GM19099 (cell line): ENCODE measurements at regions not wholly inside any gene's neighbourhood (a gene's known extent, or its start where the extent isn't known, plus 50 kb on each side); places are given as distances from the start of the nearest gene placed in this dataset.

Source experiments
- POLR2A ChIP-seq: IDR thresholded peaks from 3 replicates; pipeline ENCODE4 v1.6.1; 2011; ENCODE audit warnings: low read depth; ENCODE audit not compliant: insufficient read length; ENCODE audit errors: extremely low read depth

DNA sequence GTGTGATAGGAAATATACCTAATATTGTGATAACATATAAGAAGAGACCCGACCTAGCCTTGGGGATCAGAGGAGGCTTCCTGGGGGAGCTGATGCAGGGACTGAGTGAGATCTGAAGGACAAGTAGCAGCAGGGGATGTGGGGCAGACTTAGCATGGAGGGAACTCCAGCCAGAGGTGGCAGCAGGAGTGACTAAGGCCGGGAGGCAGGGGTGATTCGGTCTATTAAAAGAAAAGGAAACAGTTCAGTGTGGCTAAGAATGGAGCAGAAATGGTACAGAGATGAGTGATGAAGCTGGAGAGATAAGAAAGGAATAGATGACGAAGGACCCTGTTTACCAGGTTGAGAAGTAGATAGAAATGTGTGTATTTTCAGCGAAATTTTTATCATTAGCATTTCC, 408.8 kb downstream of the ENC1 start:
- TF ChIP-seq POLR2A: no peak

DNA sequence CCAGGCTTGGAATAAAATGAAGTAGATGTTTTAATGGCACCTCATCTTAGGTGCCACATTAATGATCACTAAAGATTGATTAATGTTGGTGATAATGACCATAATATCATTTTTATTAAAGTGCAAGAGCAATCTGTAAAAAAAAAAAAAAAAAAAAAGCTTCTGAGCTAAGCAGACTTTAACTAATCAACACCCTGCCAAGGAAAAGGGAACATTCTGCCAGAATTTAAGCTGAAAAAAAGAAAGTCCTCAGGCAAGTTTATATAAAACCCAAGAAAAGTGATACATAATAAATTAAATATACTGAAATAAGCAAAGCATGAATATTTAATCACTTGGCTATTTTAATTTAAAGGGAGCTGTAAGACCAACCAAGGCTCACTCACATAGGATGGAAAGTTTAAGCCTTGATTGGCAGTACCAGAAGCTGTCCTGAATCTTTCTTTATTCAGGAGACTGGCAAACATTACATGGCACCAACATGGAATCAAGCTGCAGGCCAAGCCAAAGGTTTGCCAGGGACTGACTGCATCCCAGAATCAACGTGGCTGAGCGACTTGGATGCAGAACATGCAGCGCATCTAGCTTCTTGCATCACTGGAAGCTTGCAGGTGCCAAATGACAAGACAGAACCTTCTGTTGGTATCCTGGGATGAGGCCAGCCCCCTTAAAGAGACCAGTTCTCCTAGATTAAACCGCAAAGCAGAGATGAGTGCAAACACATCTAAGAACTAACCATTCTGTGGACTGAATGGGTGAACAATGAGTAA, 413.6 kb downstream of the ENC1 start:
- TF ChIP-seq POLR2A: no peak

DNA sequence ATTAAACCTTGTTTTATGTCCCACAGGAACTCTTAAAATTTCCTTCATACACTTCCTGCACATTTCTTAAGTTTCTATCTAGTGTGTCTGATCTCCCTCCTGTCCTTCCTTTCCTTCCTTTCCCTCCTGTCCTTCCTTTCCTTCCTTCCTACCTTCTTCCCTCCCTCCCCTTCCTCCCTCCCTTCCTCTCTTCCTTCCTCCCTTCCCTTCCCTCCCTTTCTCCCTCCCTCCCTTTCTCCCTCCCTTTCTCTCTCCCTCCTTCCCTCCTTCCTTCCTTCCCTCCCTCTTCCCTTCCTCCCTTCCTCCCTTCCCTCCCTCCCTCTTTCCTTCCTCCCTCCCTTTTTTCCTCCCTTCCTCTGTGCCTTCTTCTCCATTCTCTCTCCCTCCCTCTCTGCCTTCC, 414.9 kb downstream of the ENC1 start:
- no peak for TF ChIP-seq POLR2A

DNA sequence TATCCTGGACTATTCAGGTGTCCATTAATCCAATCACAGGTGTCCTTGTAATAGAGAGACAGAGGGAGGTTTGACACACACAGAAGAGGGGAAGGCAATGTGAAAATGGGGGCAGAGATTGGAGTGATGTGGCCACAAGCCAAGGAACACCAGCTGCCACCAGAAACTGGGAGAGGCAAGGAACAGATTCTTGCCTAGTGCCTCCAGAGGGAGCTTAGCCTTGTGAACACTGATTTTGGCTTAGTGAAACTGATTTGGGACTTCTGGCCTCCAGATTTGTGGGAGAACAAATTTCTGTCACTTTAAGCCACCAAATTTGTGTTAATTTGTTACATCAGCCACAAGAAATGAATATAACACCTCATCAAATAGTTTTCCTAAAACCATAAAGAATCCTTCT, 416.2 kb downstream of the ENC1 start:
- no peak for TF ChIP-seq POLR2A

DNA sequence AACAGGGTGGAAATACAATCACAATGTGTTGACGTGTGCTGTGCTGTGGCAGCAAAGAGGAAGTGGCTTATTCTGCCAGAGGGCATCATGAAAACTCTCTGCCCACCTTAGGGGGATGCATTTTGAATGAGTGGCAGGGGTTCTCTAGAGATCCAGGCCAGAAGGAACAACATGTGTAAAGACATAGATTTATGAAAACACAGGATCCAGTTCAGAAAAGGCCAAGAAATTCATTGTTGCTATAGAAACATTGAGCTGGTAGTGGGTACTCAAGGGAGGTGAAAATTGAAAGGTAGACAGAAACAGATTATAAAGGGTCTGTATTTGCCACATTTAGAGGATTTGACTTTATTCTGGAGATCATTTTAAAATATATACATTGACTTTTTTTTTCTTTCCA, 417.7 kb downstream of the ENC1 start:
- no peak for TF ChIP-seq POLR2A

DNA sequence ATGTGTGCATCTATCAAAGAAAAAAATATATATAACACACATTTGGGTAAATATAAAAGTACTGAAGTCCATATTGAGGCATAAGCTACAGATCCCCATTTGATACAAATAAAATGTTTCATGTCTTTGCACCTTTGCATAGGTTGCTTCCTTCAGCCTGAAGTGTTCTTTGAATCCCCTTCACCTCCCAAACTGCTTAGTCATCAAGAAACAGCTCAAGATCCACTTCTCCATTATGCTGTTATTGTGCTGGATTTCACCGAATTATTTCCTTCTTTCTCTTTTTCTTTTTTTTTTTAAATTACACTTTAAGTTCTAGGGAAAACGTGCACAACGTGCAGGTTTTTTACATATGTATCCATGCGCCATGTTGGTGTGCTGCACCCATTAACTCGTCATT, 419.1 kb downstream of the ENC1 start:
- no peak for TF ChIP-seq POLR2A

DNA sequence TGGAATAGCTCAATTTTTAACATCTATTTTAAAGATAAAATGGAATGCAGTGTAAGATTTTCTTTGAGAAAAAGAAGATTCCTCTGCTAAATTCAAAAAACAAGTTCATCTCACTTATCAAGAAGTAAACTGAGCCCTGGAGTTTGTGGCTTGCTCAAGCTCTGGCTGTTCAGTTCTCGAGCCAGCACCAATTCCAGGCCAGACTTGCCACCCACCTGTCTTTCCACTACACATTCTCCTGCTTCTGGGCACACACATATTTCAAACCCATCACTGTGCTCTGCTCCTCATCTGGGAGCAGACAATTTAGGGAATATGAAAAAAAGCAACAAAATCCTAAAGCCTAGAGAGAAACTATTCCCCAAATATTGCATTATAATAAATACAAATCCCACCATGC, 424.5 kb downstream of the ENC1 start:
- no peak for TF ChIP-seq POLR2A

DNA sequence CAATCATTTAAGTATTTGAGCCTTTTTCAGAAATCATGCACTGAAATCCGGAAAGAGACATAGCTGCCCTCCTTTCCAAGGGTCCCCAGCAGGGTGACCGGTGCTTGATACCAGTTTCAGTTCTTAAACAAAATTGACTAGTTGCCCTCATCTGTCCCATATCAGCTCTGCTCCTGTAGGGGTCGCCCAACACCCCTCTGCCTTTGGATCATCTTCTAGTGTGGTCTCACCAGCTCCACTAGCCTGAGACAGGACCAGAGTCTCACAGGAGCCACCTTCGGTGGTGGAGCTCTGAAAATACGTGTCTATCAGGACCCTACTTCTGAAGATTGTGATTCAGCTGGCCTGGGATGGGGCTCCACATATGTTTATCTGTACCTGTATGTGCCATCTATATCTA, 428.2 kb downstream of the ENC1 start:
- no peak for TF ChIP-seq POLR2A

DNA sequence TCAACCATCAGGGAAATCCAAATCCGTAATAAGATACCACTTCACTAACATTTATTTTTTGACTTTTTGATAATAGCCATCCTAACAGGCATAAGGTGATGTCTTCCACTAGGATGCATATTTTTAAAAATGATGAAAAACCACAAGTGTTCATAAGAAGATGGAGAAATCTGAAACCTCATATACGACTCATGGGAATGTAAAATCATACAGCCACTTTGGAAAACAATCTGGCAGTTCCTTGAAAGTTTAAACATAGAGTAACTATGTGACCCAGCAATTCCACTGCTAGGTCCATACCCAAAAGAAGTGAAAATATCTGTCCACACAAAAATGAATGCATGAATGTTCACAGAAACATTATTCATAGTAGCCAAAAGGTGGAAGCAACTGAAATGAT, 431.0 kb downstream of the ENC1 start:
- TF ChIP-seq POLR2A: no peak

DNA sequence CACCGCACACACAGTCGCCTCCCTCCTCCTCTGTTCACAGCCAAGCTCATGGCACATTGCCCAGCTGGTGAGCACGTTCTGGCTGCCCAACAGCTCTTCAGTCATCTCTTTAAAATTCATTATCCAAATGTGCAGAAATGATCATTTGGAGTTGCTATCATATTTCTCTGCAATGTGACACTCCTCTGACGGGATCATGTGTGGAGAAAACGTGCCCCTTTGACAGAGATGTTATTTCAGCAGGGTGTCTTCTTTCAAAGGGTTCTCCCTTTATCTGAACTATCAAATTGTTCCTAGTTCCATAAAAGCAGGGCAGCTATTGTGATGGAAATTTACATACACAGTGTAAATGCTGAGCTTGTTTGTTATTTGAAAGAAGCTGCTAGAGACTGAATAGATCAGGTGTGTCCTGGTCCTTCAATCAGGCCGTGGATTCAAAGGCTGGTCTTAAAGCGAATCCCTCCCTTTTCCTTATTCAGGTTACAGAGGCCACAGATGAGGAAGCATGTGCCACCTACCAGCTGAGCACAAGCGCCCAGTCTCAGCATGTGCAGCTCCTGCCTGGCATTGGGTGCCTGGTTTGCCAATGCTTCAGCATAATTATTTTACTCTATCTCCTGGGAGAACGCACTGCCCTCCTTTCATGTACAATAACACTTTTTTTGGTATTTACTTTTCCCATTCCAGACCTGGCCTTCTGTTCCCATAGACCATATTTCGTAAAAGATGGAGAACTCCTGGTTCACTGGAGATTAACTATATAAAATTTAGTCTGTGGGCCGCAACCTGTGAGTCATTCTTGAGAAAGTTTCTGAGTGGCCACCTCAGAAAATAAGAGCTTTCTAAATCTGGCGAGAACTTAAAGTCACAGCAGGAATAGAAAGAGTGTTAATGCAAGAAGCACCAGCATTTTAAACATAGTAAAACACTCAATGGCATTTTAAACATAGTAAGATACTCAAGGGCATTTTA, 433.7 kb downstream of the ENC1 start:
- no peak for TF ChIP-seq POLR2A

DNA sequence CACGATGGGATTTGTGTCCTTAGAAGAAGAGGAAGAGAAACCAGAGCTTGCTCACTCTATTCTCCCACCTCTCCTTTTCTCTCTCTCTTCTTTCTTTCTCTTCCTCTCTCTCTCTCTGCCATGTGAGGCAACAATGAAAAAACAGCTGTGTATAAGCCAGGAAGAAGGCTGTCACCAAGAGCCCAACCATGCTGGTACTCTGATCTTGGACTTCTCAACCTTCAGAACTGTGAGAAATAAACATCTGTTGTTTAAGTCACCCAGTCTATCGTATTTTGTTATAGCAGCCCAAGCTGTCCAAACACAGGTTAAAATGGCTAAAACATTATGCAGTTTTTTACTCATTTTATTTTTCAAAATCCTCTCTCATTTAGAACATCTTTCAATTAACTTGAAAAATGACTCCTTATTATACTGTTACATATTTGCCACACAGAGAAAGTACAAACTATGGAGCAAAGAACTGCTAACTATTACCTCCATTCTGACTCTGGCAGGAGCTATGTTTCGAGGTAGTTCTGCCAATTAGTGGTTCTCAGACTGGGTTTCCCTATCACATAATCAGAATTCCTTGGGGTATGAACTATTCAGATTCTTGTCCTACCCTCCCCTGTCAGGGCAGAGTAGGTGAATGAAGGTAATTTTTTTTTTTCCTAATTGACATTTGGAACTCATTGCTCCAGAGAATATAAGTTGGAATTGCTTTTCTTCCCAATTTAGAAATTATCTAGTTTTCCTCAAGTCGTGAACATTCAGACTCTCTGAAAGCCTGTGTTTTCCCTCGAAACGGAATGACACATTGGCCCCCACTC, 434.6 kb downstream of the ENC1 start:
- TF ChIP-seq POLR2A: no peak

DNA sequence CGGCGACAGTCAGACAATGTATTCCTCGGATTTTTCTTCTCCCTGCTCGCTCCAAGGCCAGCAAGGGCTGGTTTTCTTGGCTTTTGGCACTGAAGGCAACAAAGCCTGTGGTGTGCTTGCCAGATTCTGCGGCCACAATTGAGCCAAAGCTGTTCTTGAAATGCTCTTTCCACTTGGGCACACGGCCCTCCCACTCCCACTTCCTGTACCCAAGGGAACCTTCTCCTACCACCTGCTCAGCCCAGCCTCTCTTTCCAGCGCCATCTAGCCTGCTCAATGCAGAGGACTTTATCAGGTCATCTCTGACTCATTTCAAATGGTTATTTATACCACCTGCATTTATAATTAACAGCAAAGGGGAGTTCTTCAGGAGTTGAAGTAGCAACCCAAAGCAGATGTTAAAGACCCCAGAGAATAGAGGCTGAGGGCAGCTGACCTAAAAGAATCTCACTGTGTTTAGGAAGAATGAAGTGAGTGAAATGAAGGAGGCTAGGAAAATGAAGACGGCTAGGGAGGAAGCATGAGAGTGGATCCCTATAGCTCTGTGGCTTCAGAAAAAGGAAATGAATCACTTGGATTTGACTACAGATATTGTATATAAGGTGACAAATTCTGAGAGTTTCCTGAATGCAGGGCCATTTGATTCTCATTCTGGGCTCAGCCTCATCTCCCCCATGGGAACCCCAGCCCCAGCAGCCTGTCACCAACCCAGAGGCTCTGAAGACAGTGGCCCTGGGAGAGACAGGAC, 439.0 kb downstream of the ENC1 start:
- TF ChIP-seq POLR2A: no peak

DNA sequence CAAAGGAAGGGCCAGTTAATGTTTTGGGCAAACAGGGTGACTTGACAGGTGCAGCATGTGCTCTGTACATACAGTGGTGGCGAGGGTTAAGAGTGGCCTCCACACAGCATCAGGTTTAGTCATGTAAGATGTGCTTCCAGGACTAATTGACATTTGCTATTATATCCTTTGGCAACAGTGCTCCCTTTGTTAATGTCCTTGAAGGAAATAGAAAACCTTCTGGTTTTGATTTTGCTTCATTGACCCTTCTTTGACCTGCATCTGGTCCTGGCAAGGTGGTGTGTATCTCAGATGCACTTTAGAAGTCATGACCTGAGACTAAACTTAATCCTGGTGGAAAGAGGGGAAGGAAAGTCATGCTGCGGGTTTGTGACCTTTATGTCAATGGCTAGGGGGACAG, 440.0 kb downstream of the ENC1 start:
- no peak for TF ChIP-seq POLR2A

DNA sequence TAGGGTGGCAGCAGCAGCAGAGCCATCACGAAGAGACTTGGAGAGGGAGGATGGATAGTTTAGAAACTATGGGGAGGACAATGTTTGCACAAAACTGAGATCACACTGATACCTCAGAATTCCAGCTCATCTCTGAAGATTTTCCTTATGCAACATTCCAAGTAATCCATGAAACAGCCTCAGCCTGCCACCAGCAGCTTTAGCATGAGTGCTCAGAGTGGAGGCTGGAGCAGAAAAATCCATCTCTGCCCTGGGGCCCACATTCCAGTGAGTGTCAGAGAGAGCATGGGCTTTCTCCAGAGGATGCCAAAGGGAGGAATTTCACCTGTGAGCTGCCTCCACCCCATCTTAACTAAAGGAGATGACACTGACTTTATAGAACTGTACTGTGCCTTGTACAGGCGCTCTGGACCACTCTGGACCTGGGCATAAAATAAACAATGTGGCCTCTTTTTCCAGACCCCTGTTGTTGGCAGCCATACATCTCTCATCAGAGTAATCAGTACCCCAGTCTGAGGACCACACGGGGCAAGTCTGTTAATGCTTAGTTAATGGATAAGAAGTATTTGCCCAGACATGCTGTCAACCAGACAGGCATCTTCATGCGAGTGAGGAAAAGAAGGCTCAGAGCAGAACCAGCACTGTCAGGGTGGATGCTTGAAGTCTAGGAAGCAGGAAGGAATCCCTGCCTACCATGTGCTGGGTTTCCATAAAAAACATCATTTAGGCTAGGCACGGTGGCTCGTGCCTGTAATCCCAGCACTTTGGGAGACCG, 440.9 kb downstream of the ENC1 start:
- no peak for TF ChIP-seq POLR2A

DNA sequence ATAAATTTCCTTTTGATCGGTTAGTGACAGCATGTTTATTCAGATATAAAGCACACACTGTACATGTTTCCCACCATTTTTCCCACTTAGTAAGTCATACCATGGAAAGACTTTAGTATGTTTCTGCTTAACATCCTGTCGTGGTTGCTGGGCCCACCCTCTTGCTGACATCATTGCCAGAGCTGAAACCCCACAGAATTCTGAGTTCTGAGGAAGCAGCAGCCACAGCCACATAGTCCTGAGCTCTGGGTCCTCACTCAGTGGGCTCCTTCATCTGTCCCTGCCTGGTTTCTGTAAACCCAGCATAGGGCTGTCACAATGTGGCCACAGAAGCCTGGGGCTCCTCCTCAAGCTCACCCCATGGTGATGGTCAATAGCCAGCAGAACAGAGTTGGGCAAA, 441.5 kb downstream of the ENC1 start:
- TF ChIP-seq POLR2A: no peak

DNA sequence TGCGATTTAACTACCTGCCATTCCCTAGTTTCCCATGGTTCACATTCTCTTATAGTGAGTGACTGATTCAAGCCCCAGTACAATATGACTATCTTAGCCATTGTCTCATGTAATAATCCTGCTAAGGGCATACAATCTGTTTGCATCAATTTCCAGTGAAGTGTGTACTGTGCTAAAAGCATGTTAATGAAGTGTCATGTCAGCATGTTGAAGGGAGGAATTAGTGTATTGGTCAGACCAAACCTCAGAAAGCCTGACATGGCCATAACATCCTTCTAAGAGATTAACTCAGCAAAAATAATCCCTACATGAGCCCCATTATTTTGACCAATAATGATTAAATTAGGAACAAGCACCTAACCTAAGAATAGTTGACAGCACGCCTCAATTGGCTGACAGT, 442.4 kb downstream of the ENC1 start:
- no peak for TF ChIP-seq POLR2A
